ENCODE measurements at regions not wholly inside any gene's neighbourhood (a gene's known extent, or its start where the extent isn't known, plus 50 kb on each side); places are given as distances from the start of the nearest gene placed in this dataset.

DNA sequence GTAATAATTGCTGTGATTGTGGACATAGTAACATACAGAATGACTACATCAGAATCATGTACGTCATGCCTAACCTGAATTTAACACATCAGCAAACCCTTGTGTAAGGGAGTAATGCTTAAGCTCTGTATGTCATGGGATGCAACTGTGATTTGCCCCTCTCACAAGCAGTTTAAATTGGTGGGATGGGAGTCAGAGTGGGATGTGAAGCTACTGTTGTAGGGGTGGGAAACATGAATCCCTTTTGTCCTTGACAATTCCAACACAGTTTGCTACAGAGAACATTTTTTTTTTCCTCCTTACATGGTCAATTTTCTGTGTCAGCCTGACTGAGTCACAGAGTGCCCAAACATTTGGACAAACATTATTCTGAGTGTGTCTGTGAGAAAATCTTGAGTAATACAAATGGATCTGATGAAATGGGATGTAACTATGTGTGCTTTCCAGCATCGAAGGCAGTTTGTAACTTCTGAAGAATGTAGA lies 392.8 kb downstream of the GPM6A start:
- TF ChIP-seq, protein P1, sequence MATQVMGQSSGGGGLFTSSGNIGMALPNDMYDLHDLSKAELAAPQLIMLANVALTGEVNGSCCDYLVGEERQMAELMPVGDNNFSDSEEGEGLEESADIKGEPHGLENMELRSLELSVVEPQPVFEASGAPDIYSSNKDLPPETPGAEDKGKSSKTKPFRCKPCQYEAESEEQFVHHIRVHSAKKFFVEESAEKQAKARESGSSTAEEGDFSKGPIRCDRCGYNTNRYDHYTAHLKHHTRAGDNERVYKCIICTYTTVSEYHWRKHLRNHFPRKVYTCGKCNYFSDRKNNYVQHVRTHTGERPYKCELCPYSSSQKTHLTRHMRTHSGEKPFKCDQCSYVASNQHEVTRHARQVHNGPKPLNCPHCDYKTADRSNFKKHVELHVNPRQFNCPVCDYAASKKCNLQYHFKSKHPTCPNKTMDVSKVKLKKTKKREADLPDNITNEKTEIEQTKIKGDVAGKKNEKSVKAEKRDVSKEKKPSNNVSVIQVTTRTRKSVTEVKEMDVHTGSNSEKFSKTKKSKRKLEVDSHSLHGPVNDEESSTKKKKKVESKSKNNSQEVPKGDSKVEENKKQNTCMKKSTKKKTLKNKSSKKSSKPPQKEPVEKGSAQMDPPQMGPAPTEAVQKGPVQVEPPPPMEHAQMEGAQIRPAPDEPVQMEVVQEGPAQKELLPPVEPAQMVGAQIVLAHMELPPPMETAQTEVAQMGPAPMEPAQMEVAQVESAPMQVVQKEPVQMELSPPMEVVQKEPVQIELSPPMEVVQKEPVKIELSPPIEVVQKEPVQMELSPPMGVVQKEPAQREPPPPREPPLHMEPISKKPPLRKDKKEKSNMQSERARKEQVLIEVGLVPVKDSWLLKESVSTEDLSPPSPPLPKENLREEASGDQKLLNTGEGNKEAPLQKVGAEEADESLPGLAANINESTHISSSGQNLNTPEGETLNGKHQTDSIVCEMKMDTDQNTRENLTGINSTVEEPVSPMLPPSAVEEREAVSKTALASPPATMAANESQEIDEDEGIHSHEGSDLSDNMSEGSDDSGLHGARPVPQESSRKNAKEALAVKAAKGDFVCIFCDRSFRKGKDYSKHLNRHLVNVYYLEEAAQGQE (IDR thresholded peaks at IDR 0.05; ENCODE audit: unreplicated experiment): no peak
- TF ChIP-seq, protein P2, sequence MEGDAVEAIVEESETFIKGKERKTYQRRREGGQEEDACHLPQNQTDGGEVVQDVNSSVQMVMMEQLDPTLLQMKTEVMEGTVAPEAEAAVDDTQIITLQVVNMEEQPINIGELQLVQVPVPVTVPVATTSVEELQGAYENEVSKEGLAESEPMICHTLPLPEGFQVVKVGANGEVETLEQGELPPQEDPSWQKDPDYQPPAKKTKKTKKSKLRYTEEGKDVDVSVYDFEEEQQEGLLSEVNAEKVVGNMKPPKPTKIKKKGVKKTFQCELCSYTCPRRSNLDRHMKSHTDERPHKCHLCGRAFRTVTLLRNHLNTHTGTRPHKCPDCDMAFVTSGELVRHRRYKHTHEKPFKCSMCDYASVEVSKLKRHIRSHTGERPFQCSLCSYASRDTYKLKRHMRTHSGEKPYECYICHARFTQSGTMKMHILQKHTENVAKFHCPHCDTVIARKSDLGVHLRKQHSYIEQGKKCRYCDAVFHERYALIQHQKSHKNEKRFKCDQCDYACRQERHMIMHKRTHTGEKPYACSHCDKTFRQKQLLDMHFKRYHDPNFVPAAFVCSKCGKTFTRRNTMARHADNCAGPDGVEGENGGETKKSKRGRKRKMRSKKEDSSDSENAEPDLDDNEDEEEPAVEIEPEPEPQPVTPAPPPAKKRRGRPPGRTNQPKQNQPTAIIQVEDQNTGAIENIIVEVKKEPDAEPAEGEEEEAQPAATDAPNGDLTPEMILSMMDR (conservative IDR thresholded peaks at IDR 0.05; ENCODE audit: low read depth in 2 of 2): no peak
- TF ChIP-seq EZH2 (IDR thresholded peaks at IDR 0.05; ENCODE audit: low read depth, unreplicated experiment): no peak
- TF ChIP-seq ZNF331 (CRISPR knock-in tag; IDR thresholded peaks at IDR 0.05; ENCODE audit: low read depth): no peak
- TF ChIP-seq EZH2phosphoT487 (IDR thresholded peaks at IDR 0.05; ENCODE audit: unreplicated experiment): no peak
- no peak for TF ChIP-seq CREB1 (CRISPR knock-in tag; IDR thresholded peaks at IDR 0.05; ENCODE audit: low read depth)
- TF ChIP-seq POLR2AphosphoS5 (IDR thresholded peaks at IDR 0.05; ENCODE audit: low read depth): no peak
- TF ChIP-seq JUNB (IDR thresholded peaks at IDR 0.05; ENCODE audit: unreplicated experiment): no peak
- TF ChIP-seq NANOG (IDR thresholded peaks at IDR 0.05; ENCODE audit: borderline replicate concordance): no peak
- TF ChIP-seq ZNF114 (CRISPR knock-in tag; IDR thresholded peaks at IDR 0.05): no peak
- TF ChIP-seq, protein P3, sequence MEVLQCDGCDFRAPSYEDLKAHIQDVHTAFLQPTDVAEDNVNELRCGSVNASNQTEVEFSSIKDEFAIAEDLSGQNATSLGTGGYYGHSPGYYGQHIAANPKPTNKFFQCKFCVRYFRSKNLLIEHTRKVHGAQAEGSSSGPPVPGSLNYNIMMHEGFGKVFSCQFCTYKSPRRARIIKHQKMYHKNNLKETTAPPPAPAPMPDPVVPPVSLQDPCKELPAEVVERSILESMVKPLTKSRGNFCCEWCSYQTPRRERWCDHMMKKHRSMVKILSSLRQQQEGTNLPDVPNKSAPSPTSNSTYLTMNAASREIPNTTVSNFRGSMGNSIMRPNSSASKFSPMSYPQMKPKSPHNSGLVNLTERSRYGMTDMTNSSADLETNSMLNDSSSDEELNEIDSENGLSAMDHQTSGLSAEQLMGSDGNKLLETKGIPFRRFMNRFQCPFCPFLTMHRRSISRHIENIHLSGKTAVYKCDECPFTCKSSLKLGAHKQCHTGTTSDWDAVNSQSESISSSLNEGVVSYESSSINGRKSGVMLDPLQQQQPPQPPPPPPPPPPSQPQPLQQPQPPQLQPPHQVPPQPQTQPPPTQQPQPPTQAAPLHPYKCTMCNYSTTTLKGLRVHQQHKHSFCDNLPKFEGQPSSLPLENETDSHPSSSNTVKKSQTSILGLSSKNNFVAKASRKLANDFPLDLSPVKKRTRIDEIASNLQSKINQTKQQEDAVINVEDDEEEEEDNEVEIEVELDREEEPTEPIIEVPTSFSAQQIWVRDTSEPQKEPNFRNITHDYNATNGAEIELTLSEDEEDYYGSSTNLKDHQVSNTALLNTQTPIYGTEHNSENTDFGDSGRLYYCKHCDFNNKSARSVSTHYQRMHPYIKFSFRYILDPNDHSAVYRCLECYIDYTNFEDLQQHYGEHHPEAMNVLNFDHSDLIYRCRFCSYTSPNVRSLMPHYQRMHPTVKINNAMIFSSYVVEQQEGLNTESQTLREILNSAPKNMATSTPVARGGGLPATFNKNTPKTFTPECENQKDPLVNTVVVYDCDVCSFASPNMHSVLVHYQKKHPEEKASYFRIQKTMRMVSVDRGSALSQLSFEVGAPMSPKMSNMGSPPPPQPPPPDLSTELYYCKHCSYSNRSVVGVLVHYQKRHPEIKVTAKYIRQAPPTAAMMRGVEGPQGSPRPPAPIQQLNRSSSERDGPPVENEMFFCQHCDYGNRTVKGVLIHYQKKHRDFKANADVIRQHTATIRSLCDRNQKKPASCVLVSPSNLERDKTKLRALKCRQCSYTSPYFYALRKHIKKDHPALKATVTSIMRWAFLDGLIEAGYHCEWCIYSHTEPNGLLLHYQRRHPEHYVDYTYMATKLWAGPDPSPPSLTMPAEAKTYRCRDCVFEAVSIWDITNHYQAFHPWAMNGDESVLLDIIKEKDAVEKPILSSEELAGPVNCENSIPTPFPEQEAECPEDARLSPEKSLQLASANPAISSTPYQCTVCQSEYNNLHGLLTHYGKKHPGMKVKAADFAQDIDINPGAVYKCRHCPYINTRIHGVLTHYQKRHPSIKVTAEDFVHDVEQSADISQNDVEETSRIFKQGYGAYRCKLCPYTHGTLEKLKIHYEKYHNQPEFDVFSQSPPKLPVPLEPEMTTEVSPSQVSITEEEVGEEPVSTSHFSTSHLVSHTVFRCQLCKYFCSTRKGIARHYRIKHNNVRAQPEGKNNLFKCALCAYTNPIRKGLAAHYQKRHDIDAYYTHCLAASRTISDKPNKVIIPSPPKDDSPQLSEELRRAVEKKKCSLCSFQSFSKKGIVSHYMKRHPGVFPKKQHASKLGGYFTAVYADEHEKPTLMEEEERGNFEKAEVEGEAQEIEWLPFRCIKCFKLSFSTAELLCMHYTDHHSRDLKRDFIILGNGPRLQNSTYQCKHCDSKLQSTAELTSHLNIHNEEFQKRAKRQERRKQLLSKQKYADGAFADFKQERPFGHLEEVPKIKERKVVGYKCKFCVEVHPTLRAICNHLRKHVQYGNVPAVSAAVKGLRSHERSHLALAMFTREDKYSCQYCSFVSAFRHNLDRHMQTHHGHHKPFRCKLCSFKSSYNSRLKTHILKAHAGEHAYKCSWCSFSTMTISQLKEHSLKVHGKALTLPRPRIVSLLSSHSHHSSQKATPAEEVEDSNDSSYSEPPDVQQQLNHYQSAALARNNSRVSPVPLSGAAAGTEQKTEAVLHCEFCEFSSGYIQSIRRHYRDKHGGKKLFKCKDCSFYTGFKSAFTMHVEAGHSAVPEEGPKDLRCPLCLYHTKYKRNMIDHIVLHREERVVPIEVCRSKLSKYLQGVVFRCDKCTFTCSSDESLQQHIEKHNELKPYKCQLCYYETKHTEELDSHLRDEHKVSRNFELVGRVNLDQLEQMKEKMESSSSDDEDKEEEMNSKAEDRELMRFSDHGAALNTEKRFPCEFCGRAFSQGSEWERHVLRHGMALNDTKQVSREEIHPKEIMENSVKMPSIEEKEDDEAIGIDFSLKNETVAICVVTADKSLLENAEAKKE (CRISPR knock-in tag; IDR thresholded peaks at IDR 0.05): no peak

Measured in GM23338 (cell line).